ENCODE measurements at regions not wholly inside any gene's neighbourhood (a gene's known extent, or its start where the extent isn't known, plus 50 kb on each side); places are given as distances from the start of the nearest gene placed in this dataset.

DNA sequence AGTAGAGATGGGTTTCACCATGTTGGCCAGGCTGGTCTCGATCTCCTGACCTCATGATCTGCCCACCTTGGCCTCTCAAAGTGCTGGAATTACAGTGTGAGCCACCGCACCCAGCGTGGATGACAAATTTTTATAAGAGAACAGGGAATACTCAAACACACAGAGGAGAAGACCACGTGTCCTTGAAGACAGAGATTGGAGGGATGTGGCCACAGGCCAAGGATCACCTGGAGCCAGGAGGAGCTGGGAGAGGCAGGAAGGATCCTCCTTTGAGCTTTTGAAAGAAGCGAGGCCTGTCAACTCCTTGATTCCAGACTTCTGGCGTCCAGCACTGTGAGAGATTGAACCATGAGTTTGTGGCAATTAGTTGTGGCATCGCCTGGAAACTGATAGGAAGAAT lies 1049.5 kb downstream of the TBC1D22A start:
- no peak overlapping the region for H3K27ac ChIP-seq (ENCODE audit: low read depth, low read length)
- intact Hi-C loops (cut with micrococcal nuclease) = no loop called here
- ChIA-PET RAD21 (ENCODE audit: low non-redundant PET in 1 of 2, low total read pairs in 2 of 2, uncharacterized antibody in 2 of 2, unreplicated experiment in 2 of 2) (no interaction called here), CTCF (no interaction called here), POLR2A (no interaction called here)
- no peak overlapping the region for H3K4me3 ChIP-seq (replicated peaks in 1 of 2; ENCODE audit: low read depth in 1 of 2, low read length in 2 of 2)
- no peaks in the 10 kb centered on the region for H3K36me3 ChIP-seq (ENCODE audit: control insufficient read depth in 1 of 2, insufficient read depth in 2 of 2, low read length in 2 of 2)
- no peaks in the 10 kb centered on the region for H3K4me1 ChIP-seq (ENCODE audit: control insufficient read depth in 1 of 2, insufficient read depth in 2 of 2, low read length in 2 of 2)
- H3K9me2 ChIP-seq (ENCODE audit: insufficient read depth) = no peaks in the 10 kb centered on the region
- H3K4me2 ChIP-seq (ENCODE audit: low read length) = no peak overlapping the region
- DNase-seq (ENCODE audit: low read depth, low spot score) = no peak
- ATAC-seq = no peak
- H3K9ac ChIP-seq (ENCODE audit: low read length) = no peak overlapping the region
- H3K27me3 ChIP-seq (ENCODE audit: insufficient read depth, low read length) = no peaks in the 10 kb centered on the region
- H2AFZ ChIP-seq (ENCODE audit: low read depth, low read length, poor library complexity, severe bottlenecking) = no peak overlapping the region
- no peaks in the 10 kb centered on the region for H4K20me1 ChIP-seq (ENCODE audit: insufficient read depth)
- TF ChIP-seq CBX3 (IDR thresholded peaks at IDR 0.05; ENCODE audit: low read depth) (no peak), SRF (IDR thresholded peaks at IDR 0.05; ENCODE audit: low read depth) (no peak), ZFX (IDR thresholded peaks at IDR 0.05) (no peak), JUND (IDR thresholded peaks at IDR 0.05) (no peak), REST (IDR thresholded peaks at IDR 0.05; ENCODE audit: low read depth) (no peak), ATF3 (IDR thresholded peaks at IDR 0.05) (no peak), POLR2AphosphoS5 (IDR thresholded peaks at IDR 0.05; ENCODE audit: low read depth, low read length) (no peak), POLR2A (IDR thresholded peaks at IDR 0.05; ENCODE audit: borderline replicate concordance, extremely low read depth, insufficient read depth, insufficient read length) (no peak), SIN3A (IDR thresholded peaks at IDR 0.05; ENCODE audit: low read depth) (no peak), FOSL1 (IDR thresholded peaks at IDR 0.05; ENCODE audit: low read depth) (no peak), SP1 (IDR thresholded peaks at IDR 0.05; ENCODE audit: low read depth) (no peak), EZH2phosphoT487 (IDR thresholded peaks at IDR 0.05; ENCODE audit: borderline replicate concordance) (no peak), CEBPB (IDR thresholded peaks at IDR 0.05; ENCODE audit: low read depth) (no peak)
- H3K9me3 ChIP-seq (ENCODE audit: control insufficient read depth in 1 of 2, insufficient read depth in 1 of 2, low read depth in 1 of 2, low read length in 2 of 2) = peaks cover 0 to 8% of the 10 kb centered on the region in 2 experiments; a peak in 1 of 4 replicates
- no TSS peak for BruUV-seq (replicated peaks)
- H3K79me2 ChIP-seq (ENCODE audit: insufficient read depth, low read length) = no peaks in the 10 kb centered on the region
